ENCODE measurements at regions not wholly inside any gene's neighbourhood (a gene's known extent, or its start where the extent isn't known, plus 50 kb on each side); places are given as distances from the start of the nearest gene placed in this dataset.
A peak's percentile ranks its signal among the peaks of the same experiment; 100 is the strongest.

- peaks cover 14% of the 10 kb centered on the region for H3K4me1 ChIP-seq (ENCODE audit: insufficient read depth, low read length)
- H4K20me1 ChIP-seq (ENCODE audit: insufficient read depth, low read length) = peaks cover 39% of the 10 kb centered on the region
- H3K36me3 ChIP-seq (ENCODE audit: insufficient read depth, low read length) = peaks cover 7% of the 10 kb centered on the region
- TF ChIP-seq EZH2 (IDR thresholded peaks at IDR 0.05; ENCODE audit: insufficient read depth, low read length) (no peak), CTCF (IDR thresholded peaks at IDR 0.05; ENCODE audit: insufficient read depth, low read depth, low read length) (no peak)
- no peak overlapping the region for H2AFZ ChIP-seq (ENCODE audit: low read depth, low read length)
- no peak overlapping the region for H3K9ac ChIP-seq (ENCODE audit: low read length)
- no peak overlapping the region for H3K4me2 ChIP-seq (ENCODE audit: low read length)
- peaks cover 46% of the 10 kb centered on the region for H3K4me1 Mint-ChIP-seq (ENCODE audit: low read depth, unreplicated experiment)
- DNase-seq (ENCODE audit: low read depth) (no peak), FAIRE-seq (no peak)
- no peaks in the 10 kb centered on the region for H3K27me3 ChIP-seq (ENCODE audit: insufficient read depth, low read length)
- peaks cover 33% of the 10 kb centered on the region for H3K79me2 ChIP-seq (ENCODE audit: insufficient read depth, low read length)
- H3K27me3 Mint-ChIP-seq (ENCODE audit: low read depth, unreplicated experiment) = no peaks in the 10 kb centered on the region
- H3K27ac Mint-ChIP-seq (ENCODE audit: unreplicated experiment) = peak overlapping the region; percentile 64
- H3K4me3 ChIP-seq (ENCODE audit: insufficient read depth, low read depth, low read length) = no peak overlapping the region
- H3K9me3 Mint-ChIP-seq (ENCODE audit: unreplicated experiment) = no peaks in the 10 kb centered on the region
- peaks cover 21% of the 10 kb centered on the region for H3K36me3 Mint-ChIP-seq (ENCODE audit: low read depth, unreplicated experiment)
- no peaks in the 10 kb centered on the region for H3K9me3 ChIP-seq (ENCODE audit: insufficient read depth, low read depth, low read length)
- no peak overlapping the region for H3K27ac ChIP-seq (ENCODE audit: low read depth, low read length)
- H3K4me3 Mint-ChIP-seq (ENCODE audit: unreplicated experiment) = peak overlapping the region; percentile 47
Observed at GRCh38 chr3:72376956-72377710, 471.1 kb downstream of the SHQ1 start.

GRCh38 chr3:72375237-72376076 lies 472.8 kb downstream of the SHQ1 start:
- FAIRE-seq (no peak), DNase-seq (ENCODE audit: low read depth) (no peak)
- no peaks in the 10 kb centered on the region for H3K9me3 Mint-ChIP-seq (ENCODE audit: unreplicated experiment)
- peaks cover 7% of the 10 kb centered on the region for H3K36me3 ChIP-seq (ENCODE audit: insufficient read depth, low read length)
- H3K9me3 ChIP-seq (ENCODE audit: insufficient read depth, low read depth, low read length) = no peaks in the 10 kb centered on the region
- no peak overlapping the region for H3K4me3 ChIP-seq (ENCODE audit: insufficient read depth, low read depth, low read length)
- H4K20me1 ChIP-seq (ENCODE audit: insufficient read depth, low read length) = peaks cover 23% of the 10 kb centered on the region
- TF ChIP-seq CTCF (IDR thresholded peaks at IDR 0.05; ENCODE audit: insufficient read depth, low read depth, low read length) (no peak), EZH2 (IDR thresholded peaks at IDR 0.05; ENCODE audit: insufficient read depth, low read length) (no peak)
- no peak overlapping the region for H3K4me2 ChIP-seq (ENCODE audit: low read length)
- H3K4me1 ChIP-seq (ENCODE audit: insufficient read depth, low read length) = peaks cover 9% of the 10 kb centered on the region
- H3K27ac Mint-ChIP-seq (ENCODE audit: unreplicated experiment) = no peak overlapping the region
- H3K4me3 Mint-ChIP-seq (ENCODE audit: unreplicated experiment) = no peak overlapping the region
- no peaks in the 10 kb centered on the region for H3K27me3 Mint-ChIP-seq (ENCODE audit: low read depth, unreplicated experiment)
- no peak overlapping the region for H3K27ac ChIP-seq (ENCODE audit: low read depth, low read length)
- peaks cover 16% of the 10 kb centered on the region for H3K79me2 ChIP-seq (ENCODE audit: insufficient read depth, low read length)
- no peaks in the 10 kb centered on the region for H3K27me3 ChIP-seq (ENCODE audit: insufficient read depth, low read length)
- H3K9ac ChIP-seq (ENCODE audit: low read length) = no peak overlapping the region
- H3K36me3 Mint-ChIP-seq (ENCODE audit: low read depth, unreplicated experiment) = peaks cover 21% of the 10 kb centered on the region
- H2AFZ ChIP-seq (ENCODE audit: low read depth, low read length) = no peak overlapping the region
- peaks cover 40% of the 10 kb centered on the region for H3K4me1 Mint-ChIP-seq (ENCODE audit: low read depth, unreplicated experiment)

All from astrocyte (in vitro differentiated cells and primary cell).